T-cell (primary cell): ENCODE measurements at regions not wholly inside any gene's neighbourhood (a gene's known extent, or its start where the extent isn't known, plus 50 kb on each side); places are given as distances from the start of the nearest gene placed in this dataset.

Experiments
- ATAC-seq, 4 experiments: fragments of 200-7000 bp in 3 of 4; fragments of 150-1000 bp in 1 of 4; cut with Tn5 transposase; replicated peaks in 1 of 4; 1 replicate in 3 of 4; 2 replicates in 1 of 4; pipeline ENCODE4 v1.10.0; 2021; ENCODE audit warnings: moderate library complexity in 3 of 4, mild to moderate bottlenecking in 2 of 4, moderate number of reproducible peaks in 1 of 4
- CTCF ChIA-PET, 2 donors: fragments of 300-600 bp; sonication (Branson Sonifier 250); formaldehyde crosslinking; loops; one replicate each; lab custom pipeline; 2022; ENCODE audit warnings: antibody characterized with exemption in 2 of 2; lab: Charles Lee
- POLR2A ChIA-PET, 2 donors: fragments of 300-600 bp; sonication (Branson Sonifier 250); formaldehyde crosslinking; loops; one replicate each; lab custom pipeline; 2022; ENCODE audit warnings: antibody characterized with exemption in 2 of 2; lab: Charles Lee
- DNase-seq, 35 experiments: peaks; one replicate each; pipeline versions ENCODE4 v3.0.0 to v3.0.0-alpha.2; 2013 to 2023
- H3K27ac ChIP-seq: one replicate; pipeline ENCODE4 v1.5.1; 2013; ENCODE audit warnings: low read length
- H3K27me3 ChIP-seq, 2 experiments: replicated peaks in 1 of 2; 1 replicate in 1 of 2; 2 replicates in 1 of 2; pipeline versions ENCODE4 v1.6.1 to v1.7.0; 2013; ENCODE audit warnings: low read length in 1 of 2, mixed read lengths in 1 of 2; ENCODE audit not compliant: control insufficient read depth in 2 of 2, insufficient read depth in 2 of 2; ENCODE audit errors: extremely low read depth in 1 of 2
- H3K36me3 ChIP-seq, 2 donors: 1 replicate in 1 of 2; 2 replicates in 1 of 2; pipeline versions ENCODE4 v1.6.1 to v1.7.0; 2013; ENCODE audit warnings: low read length in 1 of 2; ENCODE audit not compliant: control insufficient read depth in 2 of 2, insufficient read depth in 1 of 2; ENCODE audit errors: extremely low read depth in 1 of 2
- H3K4me1 ChIP-seq, 2 experiments: 1 replicate in 1 of 2; 2 replicates in 1 of 2; pipeline versions ENCODE4 v1.6.1 to v1.7.0; 2013; ENCODE audit warnings: low read length in 2 of 2, mixed read lengths in 1 of 2; ENCODE audit not compliant: insufficient read depth in 2 of 2, control insufficient read depth in 1 of 2; ENCODE audit errors: extremely low read depth in 1 of 2
- H3K4me3 ChIP-seq, 2 donors: 1 replicate in 1 of 2; 2 replicates in 1 of 2; pipeline versions ENCODE4 v1.5.1 to v1.7.0; 2013; ENCODE audit warnings: mild to moderate bottlenecking in 2 of 2, low read length in 1 of 2, moderate library complexity in 1 of 2; ENCODE audit not compliant: control insufficient read depth in 1 of 2; ENCODE audit errors: extremely low read depth in 1 of 2
- H3K9me3 ChIP-seq: 2 replicates; pipeline ENCODE4 v1.7.0; 2013
- H3K27ac Mint-ChIP-seq, 2 donors: one replicate each; pipeline ENCODE4 v1.8.0; 2020 to 2021; ENCODE audit warnings: mild to moderate bottlenecking in 2 of 2, mixed read lengths in 2 of 2
- H3K27me3 Mint-ChIP-seq, 2 donors: one replicate each; pipeline ENCODE4 v1.8.0; 2021 to 2022; ENCODE audit warnings: mixed read lengths in 2 of 2
- H3K36me3 Mint-ChIP-seq: one replicate; pipeline ENCODE4 v1.8.0; 2021; ENCODE audit warnings: mixed read lengths
- H3K4me1 Mint-ChIP-seq, 3 donors: one replicate each; pipeline ENCODE4 v1.8.0; 2020 to 2022; ENCODE audit warnings: mixed read lengths in 3 of 3, mild to moderate bottlenecking in 1 of 3
- H3K4me3 Mint-ChIP-seq, 3 donors: one replicate each; pipeline ENCODE4 v1.8.0; 2020 to 2022; ENCODE audit warnings: mild to moderate bottlenecking in 3 of 3, mixed read lengths in 3 of 3, moderate library complexity in 3 of 3
- H3K9me3 Mint-ChIP-seq, 3 donors: one replicate each; pipeline ENCODE4 v1.8.0; 2020 to 2022; ENCODE audit warnings: mixed read lengths in 3 of 3
- WGBS: methylation state at CpG from one replicate; pipeline ENCODE4 v1.1.5; 2013; ENCODE audit warnings: missing lambda C conversion rate; ENCODE audit not compliant: insufficient coverage; 5-methylcytosine and 5-hydroxymethylcytosine counted together

GRCh38 chr12:34402228-34402898 lies 380.1 kb downstream of the ALG10 start:
- H3K27ac Mint-ChIP-seq: no peak overlapping the region
- H3K27me3 Mint-ChIP-seq: no peaks in the 10 kb centered on the region
- H3K36me3 ChIP-seq: no peaks in the 10 kb centered on the region
- H3K4me1 Mint-ChIP-seq: no peaks in the 10 kb centered on the region
- H3K36me3 Mint-ChIP-seq: no peaks in the 10 kb centered on the region
- no peaks in the 10 kb centered on the region for H3K9me3 ChIP-seq
- CTCF ChIA-PET: no interaction called here
- WGBS: 60% methylated on average over 22 of the region's 30 CpGs
- no peak overlapping the region for H3K27ac ChIP-seq
- no peak overlapping the region for H3K4me3 Mint-ChIP-seq
- no peaks in the 10 kb centered on the region for H3K4me1 ChIP-seq
- no peak overlapping the region for H3K4me3 ChIP-seq
- peaks cover 0 to 3% of the 10 kb centered on the region in 2 experiments for H3K27me3 ChIP-seq
- DNase-seq (peak in 6 of 35 experiments; percentile 1 to 3 (median 2)), ATAC-seq (no peak)
- H3K9me3 Mint-ChIP-seq: peaks cover 8 to 32% (median 15%) of the 10 kb centered on the region in 3 donors
- POLR2A ChIA-PET: no interaction called here

- H3K4me3 Mint-ChIP-seq: no peak overlapping the region
- no peaks in the 10 kb centered on the region for H3K4me1 Mint-ChIP-seq
- H3K9me3 ChIP-seq: no peaks in the 10 kb centered on the region
- H3K27ac ChIP-seq: no peak overlapping the region
- H3K9me3 Mint-ChIP-seq: peaks cover 8 to 39% (median 23%) of the 10 kb centered on the region in 3 donors
- WGBS: 70% methylated on average over 26 of the region's 33 CpGs
- H3K4me1 ChIP-seq: no peaks in the 10 kb centered on the region
- ATAC-seq: no peak
- H3K27ac Mint-ChIP-seq: no peak overlapping the region
- DNase-seq: peak in 6 of 35 experiments; percentile 1 to 20 (median 4)
- H3K36me3 Mint-ChIP-seq: no peaks in the 10 kb centered on the region
- peaks cover 0 to 3% of the 10 kb centered on the region in 2 experiments for H3K27me3 ChIP-seq
- H3K4me3 ChIP-seq: no peak overlapping the region
- ChIA-PET CTCF (no interaction called here), POLR2A (no interaction called here)
- H3K36me3 ChIP-seq: no peaks in the 10 kb centered on the region
- no peaks in the 10 kb centered on the region for H3K27me3 Mint-ChIP-seq
Measured at GRCh38 chr12:34402899-34403705, 380.8 kb downstream of the ALG10 start.

GRCh38 chr12:34403706-34404376 lies 381.5 kb downstream of the ALG10 start:
- no peaks in the 10 kb centered on the region for H3K36me3 Mint-ChIP-seq
- no peaks in the 10 kb centered on the region for H3K4me1 ChIP-seq
- H3K27me3 Mint-ChIP-seq: no peaks in the 10 kb centered on the region
- ChIA-PET CTCF (no interaction called here), POLR2A (no interaction called here)
- H3K4me3 Mint-ChIP-seq: no peak overlapping the region
- ATAC-seq (no peak), DNase-seq (peak in 5 of 35 experiments; percentile 1 to 13 (median 2))
- peak overlapping the region in 1 of 2 donors; percentile 17 for H3K4me3 ChIP-seq
- peaks cover 8 to 44% (median 27%) of the 10 kb centered on the region in 3 donors for H3K9me3 Mint-ChIP-seq
- WGBS: 53% methylated on average over 10 of the region's 19 CpGs
- no peaks in the 10 kb centered on the region for H3K4me1 Mint-ChIP-seq
- peaks cover 0 to 1% of the 10 kb centered on the region in 2 experiments for H3K27me3 ChIP-seq
- H3K36me3 ChIP-seq: no peaks in the 10 kb centered on the region
- H3K27ac ChIP-seq: no peak overlapping the region
- H3K27ac Mint-ChIP-seq: no peak overlapping the region
- H3K9me3 ChIP-seq: no peaks in the 10 kb centered on the region

GRCh38 chr12:34404377-34405285 lies 382.3 kb downstream of the ALG10 start:
- Mint-ChIP-seq H3K9me3 (peaks cover 8 to 49% (median 31%) of the 10 kb centered on the region in 3 donors), H3K36me3 (no peaks in the 10 kb centered on the region), H3K4me3 (no peak overlapping the region), H3K4me1 (no peaks in the 10 kb centered on the region), H3K27me3 (no peaks in the 10 kb centered on the region), H3K27ac (no peak overlapping the region)
- Histone ChIP-seq H3K27me3 (no peaks in the 10 kb centered on the region), H3K27ac (no peak overlapping the region), H3K4me3 (no peak overlapping the region), H3K9me3 (no peaks in the 10 kb centered on the region), H3K4me1 (no peaks in the 10 kb centered on the region), H3K36me3 (no peaks in the 10 kb centered on the region)
- CTCF ChIA-PET: no interaction called here
- WGBS: 83% methylated on average over 16 of the region's 19 CpGs
- peak in 6 of 35 experiments; percentile 0 to 17 (median 1) for DNase-seq
- POLR2A ChIA-PET: no interaction called here
- no peak for ATAC-seq

GRCh38 chr12:34405286-34406227 lies 383.3 kb downstream of the ALG10 start:
- Histone ChIP-seq H3K4me1 (no peaks in the 10 kb centered on the region), H3K4me3 (no peak overlapping the region), H3K9me3 (peaks cover 3% of the 10 kb centered on the region), H3K27me3 (no peaks in the 10 kb centered on the region), H3K27ac (no peak overlapping the region), H3K36me3 (no peaks in the 10 kb centered on the region)
- H3K27me3 Mint-ChIP-seq: no peaks in the 10 kb centered on the region
- ChIA-PET CTCF (no interaction called here), POLR2A (no interaction called here)
- H3K36me3 Mint-ChIP-seq: no peaks in the 10 kb centered on the region
- WGBS: 76% methylated on average over 19 of the region's 22 CpGs
- no peaks in the 10 kb centered on the region for H3K4me1 Mint-ChIP-seq
- peak in 5 of 35 experiments; percentile 1 to 17 (median 4) for DNase-seq
- peaks cover 10 to 53% (median 35%) of the 10 kb centered on the region in 3 donors for H3K9me3 Mint-ChIP-seq
- ATAC-seq: no peak
- no peak overlapping the region for H3K27ac Mint-ChIP-seq
- H3K4me3 Mint-ChIP-seq: no peak overlapping the region
